ENCODE measurements at regions not wholly inside any gene's neighbourhood (a gene's known extent, or its start where the extent isn't known, plus 50 kb on each side); places are given as distances from the start of the nearest gene placed in this dataset.

GRCh38 chr22:48746789-48747425 is 1080.8 kb downstream of the BRD1 start:
- Histone ChIP-seq H3K9me3 (ENCODE audit: control insufficient read depth, insufficient read depth, low read length) (no peaks in the 10 kb centered on the region), H3K27me3 (ENCODE audit: control insufficient read depth, low read length) (no peaks in the 10 kb centered on the region), H3K9me2 (replicated peaks; ENCODE audit: control insufficient read depth, low read length) (no peaks in the 10 kb centered on the region), H3F3A (ENCODE audit: control insufficient read depth, insufficient read depth) (no peaks in the 10 kb centered on the region), H3K79me2 (ENCODE audit: control insufficient read depth, low read length) (no peaks in the 10 kb centered on the region), H3K4me3 (ENCODE audit: low read length) (no peak overlapping the region), H4K20me1 (ENCODE audit: control insufficient read depth, insufficient read depth, low read depth, low read length) (no peaks in the 10 kb centered on the region), H3K4me2 (ENCODE audit: low read length) (no peak overlapping the region), H3K4me1 (ENCODE audit: control insufficient read depth, low read length) (no peaks in the 10 kb centered on the region), H3K27ac (ENCODE audit: low read depth, low read length) (no peak overlapping the region), H3K36me3 (ENCODE audit: control insufficient read depth, low read length) (no peaks in the 10 kb centered on the region)
- TF ChIP-seq EZH2phosphoT487 (IDR thresholded peaks at IDR 0.05; ENCODE audit: borderline replicate concordance, low read length) (no peak), CTCF (IDR thresholded peaks at IDR 0.05; ENCODE audit: low read depth, low read length, poor library complexity, severe bottlenecking) (no peak)

GRCh38 chr22:48745842-48746788 is 1081.6 kb downstream of the BRD1 start:
- no peaks in the 10 kb centered on the region for H3K27me3 ChIP-seq (ENCODE audit: control insufficient read depth, low read length)
- no peaks in the 10 kb centered on the region for H3K4me1 ChIP-seq (ENCODE audit: control insufficient read depth, low read length)
- no peaks in the 10 kb centered on the region for H3K9me3 ChIP-seq (ENCODE audit: control insufficient read depth, insufficient read depth, low read length)
- no peaks in the 10 kb centered on the region for H3K79me2 ChIP-seq (ENCODE audit: control insufficient read depth, low read length)
- no peaks in the 10 kb centered on the region for H4K20me1 ChIP-seq (ENCODE audit: control insufficient read depth, insufficient read depth, low read depth, low read length)
- H3F3A ChIP-seq (ENCODE audit: control insufficient read depth, insufficient read depth), result no peaks in the 10 kb centered on the region
- H3K36me3 ChIP-seq (ENCODE audit: control insufficient read depth, low read length), result no peaks in the 10 kb centered on the region
- H3K4me2 ChIP-seq (ENCODE audit: low read length), result no peak overlapping the region
- TF ChIP-seq CTCF (IDR thresholded peaks at IDR 0.05; ENCODE audit: low read depth, low read length, poor library complexity, severe bottlenecking) (no peak), EZH2phosphoT487 (IDR thresholded peaks at IDR 0.05; ENCODE audit: borderline replicate concordance, low read length) (no peak)
- no peak overlapping the region for H3K27ac ChIP-seq (ENCODE audit: low read depth, low read length)
- no peaks in the 10 kb centered on the region for H3K9me2 ChIP-seq (replicated peaks; ENCODE audit: control insufficient read depth, low read length)
- H3K4me3 ChIP-seq (ENCODE audit: low read length), result no peak overlapping the region

- Histone ChIP-seq H3K4me3 (ENCODE audit: low read length) (no peak overlapping the region), H3F3A (ENCODE audit: control insufficient read depth, insufficient read depth) (no peaks in the 10 kb centered on the region), H3K27me3 (ENCODE audit: control insufficient read depth, low read length) (no peaks in the 10 kb centered on the region), H3K9me3 (ENCODE audit: control insufficient read depth, insufficient read depth, low read length) (no peaks in the 10 kb centered on the region), H3K9me2 (replicated peaks; ENCODE audit: control insufficient read depth, low read length) (no peaks in the 10 kb centered on the region), H3K4me2 (ENCODE audit: low read length) (no peak overlapping the region), H3K27ac (ENCODE audit: low read depth, low read length) (no peak overlapping the region), H3K4me1 (ENCODE audit: control insufficient read depth, low read length) (no peaks in the 10 kb centered on the region), H4K20me1 (ENCODE audit: control insufficient read depth, insufficient read depth, low read depth, low read length) (no peaks in the 10 kb centered on the region), H3K79me2 (ENCODE audit: control insufficient read depth, low read length) (no peaks in the 10 kb centered on the region), H3K36me3 (ENCODE audit: control insufficient read depth, low read length) (no peaks in the 10 kb centered on the region)
- TF ChIP-seq CTCF (IDR thresholded peaks at IDR 0.05; ENCODE audit: low read depth, low read length, poor library complexity, severe bottlenecking), result no peak
- no peak for TF ChIP-seq EZH2phosphoT487 (IDR thresholded peaks at IDR 0.05; ENCODE audit: borderline replicate concordance, low read length)
Observed at GRCh38 chr22:48744967-48745841, 1082.5 kb downstream of the BRD1 start.
